Trophoblast cell (in vitro differentiated cells and primary cell): ENCODE measurements at regions not wholly inside any gene's neighbourhood (a gene's known extent, or its start where the extent isn't known, plus 50 kb on each side); places are given as distances from the start of the nearest gene placed in this dataset.

Experiments used
- DNase-seq, 2 donors: peaks; one replicate each; pipeline ENCODE4 v3.0.0-alpha.2; 2016
- H2AFZ ChIP-seq: 2 replicates; pipeline ENCODE4 v1.6.1; 2013; ENCODE audit warnings: low read length, moderate library complexity, mild to moderate bottlenecking; ENCODE audit not compliant: insufficient read depth, poor library complexity
- H2AK5ac ChIP-seq: 2 replicates; pipeline ENCODE4 v1.6.1; 2013; ENCODE audit warnings: mild to moderate bottlenecking, low read length
- H2BK120ac ChIP-seq: 2 replicates; pipeline ENCODE4 v1.6.1; 2013; ENCODE audit warnings: low read length, mild to moderate bottlenecking, moderate library complexity; ENCODE audit not compliant: insufficient read depth, poor library complexity
- H2BK12ac ChIP-seq: 2 replicates; pipeline ENCODE4 v1.6.1; 2013; ENCODE audit warnings: mild to moderate bottlenecking, low read length, moderate library complexity
- H2BK5ac ChIP-seq: 2 replicates; pipeline ENCODE4 v1.6.1; 2013; ENCODE audit warnings: low read length, low read depth, moderate library complexity, mild to moderate bottlenecking; ENCODE audit not compliant: poor library complexity
- H3K14ac ChIP-seq: 2 replicates; pipeline ENCODE4 v1.6.1; 2013; ENCODE audit warnings: mild to moderate bottlenecking, low read length
- H3K18ac ChIP-seq: 2 replicates; pipeline ENCODE4 v1.6.1; 2013; ENCODE audit warnings: mild to moderate bottlenecking, low read length
- H3K23ac ChIP-seq: 2 replicates; pipeline ENCODE4 v1.6.1; 2013; ENCODE audit warnings: low read length
- H3K27ac ChIP-seq: 2 replicates; pipeline ENCODE4 v1.5.1; 2013; ENCODE audit warnings: low read depth, mild to moderate bottlenecking, inconsistent platforms, low read length, moderate library complexity
- H3K27me3 ChIP-seq: 2 replicates; pipeline ENCODE4 v1.6.1; 2013; ENCODE audit warnings: inconsistent platforms, mild to moderate bottlenecking, low read length, moderate library complexity; ENCODE audit not compliant: insufficient read depth
- H3K36me3 ChIP-seq, 2 experiments: 1 replicate in 1 of 2; 2 replicates in 1 of 2; pipeline ENCODE4 v1.6.1; 2013; ENCODE audit warnings: low read length in 2 of 2, mild to moderate bottlenecking in 2 of 2, moderate library complexity in 1 of 2; ENCODE audit not compliant: insufficient read depth in 2 of 2, control insufficient read depth in 1 of 2
- H3K4ac ChIP-seq: 2 replicates; pipeline ENCODE4 v1.6.1; 2013; ENCODE audit warnings: low read depth, mild to moderate bottlenecking, low read length, moderate library complexity
- H3K4me1 ChIP-seq, 2 experiments: 1 replicate in 1 of 2; 2 replicates in 1 of 2; pipeline ENCODE4 v1.6.1; 2013; ENCODE audit warnings: low read length in 2 of 2, mild to moderate bottlenecking in 2 of 2, moderate library complexity in 1 of 2; ENCODE audit not compliant: insufficient read depth in 2 of 2, control insufficient read depth in 1 of 2
- H3K4me2 ChIP-seq: 2 replicates; pipeline ENCODE4 v1.6.1; 2013; ENCODE audit warnings: inconsistent platforms, mild to moderate bottlenecking, low read length, moderate library complexity
- H3K4me3 ChIP-seq: 2 replicates; pipeline ENCODE4 v1.5.1; 2013; ENCODE audit warnings: mild to moderate bottlenecking, low read depth, low read length, inconsistent platforms
- H3K79me1 ChIP-seq: one replicate; pipeline ENCODE4 v1.6.1; 2013; ENCODE audit warnings: low read length
- H3K79me2 ChIP-seq: 2 replicates; pipeline ENCODE4 v1.6.1; 2013; ENCODE audit warnings: low read length, mild to moderate bottlenecking; ENCODE audit not compliant: control insufficient read depth, insufficient read depth, poor library complexity
- H3K9ac ChIP-seq: 2 replicates; pipeline ENCODE4 v1.6.1; 2013; ENCODE audit warnings: mild to moderate bottlenecking, low read length
- H3K9me3 ChIP-seq: 2 replicates; pipeline ENCODE4 v1.6.1; 2013; ENCODE audit warnings: low read depth, mild to moderate bottlenecking, control low read depth, inconsistent platforms, low read length; ENCODE audit not compliant: insufficient read depth
- H4K12ac ChIP-seq: 2 replicates; pipeline ENCODE4 v1.6.1; 2013; ENCODE audit warnings: low read depth, mild to moderate bottlenecking, low read length, moderate library complexity
- H4K8ac ChIP-seq: 2 replicates; pipeline ENCODE4 v1.6.1; 2013; ENCODE audit warnings: low read depth, mild to moderate bottlenecking, low read length, moderate library complexity
- H4K91ac ChIP-seq: one replicate; pipeline ENCODE4 v1.6.1; 2013; ENCODE audit warnings: low read depth, mild to moderate bottlenecking, low read length, moderate library complexity
- WGBS: extraction: QIAGEN DNeasy Blood & Tissue Kit; methylation state at CpG from one replicate; pipeline ENCODE4 v1.1.7; 2013; ENCODE audit warnings: missing lambda C conversion rate; ENCODE audit not compliant: insufficient read length, insufficient coverage; ENCODE audit errors: extremely low coverage; 5-methylcytosine and 5-hydroxymethylcytosine counted together

DNA sequence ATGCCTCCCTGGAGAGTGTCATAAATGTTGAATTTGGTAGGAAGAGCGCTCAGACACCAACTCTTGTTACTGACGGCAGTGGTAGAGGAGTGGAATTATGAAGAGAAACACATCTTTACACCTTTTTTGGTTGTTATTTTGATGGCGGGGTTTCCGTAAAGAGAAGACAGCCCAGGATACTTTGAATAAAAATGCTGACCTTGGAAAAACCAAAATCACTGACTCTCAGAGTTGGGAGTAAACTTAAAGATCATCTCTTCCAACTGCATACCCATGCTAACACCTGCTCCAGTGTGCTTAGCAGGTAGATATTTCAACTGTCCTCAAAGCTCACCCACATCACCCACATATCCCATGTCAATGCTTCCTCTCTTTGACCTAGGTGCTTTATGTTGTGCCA lies 498.6 kb downstream of the LIG4 start:
- Histone ChIP-seq H3K9ac (no peak overlapping the region), H3K4me1 (no peaks in the 10 kb centered on the region), H4K91ac (no peak overlapping the region), H2BK12ac (no peak overlapping the region), H2AK5ac (no peak overlapping the region), H2BK120ac (no peak overlapping the region), H3K36me3 (no peaks in the 10 kb centered on the region), H4K8ac (no peak overlapping the region), H3K27me3 (no peaks in the 10 kb centered on the region), H3K79me1 (no peaks in the 10 kb centered on the region), H3K18ac (no peak overlapping the region), H3K79me2 (no peaks in the 10 kb centered on the region), H3K4ac (no peak overlapping the region), H4K12ac (no peak overlapping the region), H3K27ac (no peak overlapping the region), H3K23ac (no peak overlapping the region), H2AFZ (no peak overlapping the region), H3K9me3 (no peaks in the 10 kb centered on the region), H2BK5ac (no peak overlapping the region), H3K14ac (no peak overlapping the region), H3K4me2 (no peak overlapping the region), H3K4me3 (no peak overlapping the region)
- no peak for DNase-seq
- WGBS, result no CpG with 5 or more reads among the region's 4 CpGs

- Histone ChIP-seq H3K4me3 (no peak overlapping the region), H3K27ac (no peak overlapping the region), H3K27me3 (no peaks in the 10 kb centered on the region), H2AFZ (no peak overlapping the region), H2BK120ac (no peak overlapping the region), H4K8ac (no peak overlapping the region), H4K91ac (no peak overlapping the region), H3K14ac (no peak overlapping the region), H4K12ac (no peak overlapping the region), H2BK5ac (no peak overlapping the region), H2BK12ac (no peak overlapping the region), H3K18ac (no peak overlapping the region), H3K79me1 (no peaks in the 10 kb centered on the region), H3K4me2 (no peak overlapping the region), H3K4ac (no peak overlapping the region), H3K9ac (no peak overlapping the region), H3K23ac (no peak overlapping the region), H3K36me3 (no peaks in the 10 kb centered on the region), H3K4me1 (no peaks in the 10 kb centered on the region), H3K9me3 (no peaks in the 10 kb centered on the region), H2AK5ac (no peak overlapping the region), H3K79me2 (no peaks in the 10 kb centered on the region)
- no peak for DNase-seq
- no CpG with 5 or more reads among the region's 7 CpGs for WGBS
Measured at GRCh38 chr13:107716241-107716640, 499.1 kb downstream of the LIG4 start.

DNA sequence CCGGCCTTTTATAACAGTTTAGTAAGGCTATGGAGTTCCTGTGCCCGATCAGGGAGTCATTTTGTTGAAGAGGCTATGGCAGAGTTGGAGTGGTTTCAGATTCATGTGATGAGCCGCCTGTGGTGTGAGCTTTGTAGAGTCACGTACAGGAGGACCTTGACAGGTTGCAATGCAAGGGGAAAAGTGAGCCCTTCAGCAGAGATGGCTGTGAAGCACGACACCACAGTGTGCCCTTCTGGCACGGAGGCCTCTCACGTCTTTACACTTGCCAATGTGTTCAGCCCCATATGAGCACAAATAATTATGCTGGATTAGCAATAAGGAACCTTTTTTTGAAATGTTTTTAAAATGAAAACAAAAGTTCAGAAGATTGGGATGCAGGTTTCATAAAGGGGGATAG lies 499.8 kb downstream of the LIG4 start:
- Histone ChIP-seq H3K9me3 (no peaks in the 10 kb centered on the region), H2BK5ac (no peak overlapping the region), H2AK5ac (no peak overlapping the region), H4K8ac (no peak overlapping the region), H3K4me1 (no peaks in the 10 kb centered on the region), H2BK120ac (no peak overlapping the region), H3K4me3 (no peak overlapping the region), H3K18ac (no peak overlapping the region), H3K27ac (no peak overlapping the region), H3K36me3 (no peaks in the 10 kb centered on the region), H3K14ac (no peak overlapping the region), H3K23ac (no peak overlapping the region), H2AFZ (no peak overlapping the region), H3K4ac (no peak overlapping the region), H4K91ac (no peak overlapping the region), H2BK12ac (no peak overlapping the region), H3K27me3 (no peaks in the 10 kb centered on the region), H3K9ac (no peak overlapping the region), H3K79me1 (no peaks in the 10 kb centered on the region), H3K79me2 (no peaks in the 10 kb centered on the region), H3K4me2 (no peak overlapping the region), H4K12ac (no peak overlapping the region)
- no peak for DNase-seq
- no CpG with 5 or more reads among the region's 7 CpGs for WGBS

GRCh38 chr13:107713314-107713713 lies 502.0 kb downstream of the LIG4 start:
- Histone ChIP-seq H4K91ac (no peak overlapping the region), H2BK5ac (no peak overlapping the region), H2AK5ac (no peak overlapping the region), H2BK120ac (no peak overlapping the region), H3K4me3 (no peak overlapping the region), H3K9ac (no peak overlapping the region), H3K27ac (no peak overlapping the region), H3K9me3 (no peaks in the 10 kb centered on the region), H3K4me1 (no peaks in the 10 kb centered on the region), H3K4ac (no peak overlapping the region), H2BK12ac (no peak overlapping the region), H3K14ac (no peak overlapping the region), H3K27me3 (no peaks in the 10 kb centered on the region), H3K4me2 (no peak overlapping the region), H3K23ac (no peak overlapping the region), H3K79me1 (no peaks in the 10 kb centered on the region), H4K12ac (no peak overlapping the region), H4K8ac (no peak overlapping the region), H3K18ac (no peak overlapping the region), H3K36me3 (no peaks in the 10 kb centered on the region), H2AFZ (no peak overlapping the region), H3K79me2 (no peaks in the 10 kb centered on the region)
- no peak for DNase-seq
